ENCODE measurements at regions not wholly inside any gene's neighbourhood (a gene's known extent, or its start where the extent isn't known, plus 50 kb on each side); places are given as distances from the start of the nearest gene placed in this dataset.

DNA sequence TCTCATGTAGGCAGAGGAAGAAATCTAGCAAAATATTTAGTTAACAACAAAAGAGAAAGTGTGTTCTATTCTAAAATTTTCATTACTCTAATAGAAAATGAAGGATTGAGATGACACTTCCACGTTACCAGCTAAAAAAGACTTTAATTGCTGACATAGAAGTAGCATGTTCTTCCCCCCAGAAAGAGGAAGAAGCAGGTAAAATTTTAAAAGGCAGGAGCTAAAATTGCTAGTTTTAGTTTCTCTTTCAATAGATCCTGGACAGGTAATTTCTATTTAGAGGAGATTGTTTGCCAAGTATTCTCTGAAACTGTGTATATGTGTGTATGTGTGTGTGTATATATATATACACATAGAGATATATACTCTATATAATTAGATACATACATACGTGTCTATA is 248.1 kb upstream of the FMN2 start:
- H3K18ac ChIP-seq (ENCODE audit: extremely low read depth, low read length): no peak overlapping the region
- no peak for DNase-seq (ENCODE audit: low read depth in 1 of 2, low spot score in 2 of 2)
- CTCF ChIA-PET (ENCODE audit: partially characterized antibody): no interaction called here
- H4K91ac ChIP-seq (replicated peaks; ENCODE audit: insufficient read length, low read length): no peak overlapping the region
- POLR2A ChIA-PET (ENCODE audit: partially characterized antibody): no interaction called here
- FAIRE-seq: no peak
- H3K4me2 ChIP-seq (ENCODE audit: insufficient read depth in 1 of 2, low read depth in 2 of 2, low read length in 2 of 2): no peak overlapping the region
- H2BK15ac ChIP-seq (ENCODE audit: low read length): no peak overlapping the region
- H3K36me3 ChIP-seq (ENCODE audit: control insufficient read depth in 2 of 4, insufficient read depth in 4 of 4, low read length in 3 of 4): no peaks in the 10 kb centered on the region
- H3K79me2 ChIP-seq (ENCODE audit: control insufficient read depth in 1 of 2, insufficient read depth in 2 of 2, low read length in 2 of 2): no peaks in the 10 kb centered on the region
- H3K9ac ChIP-seq (replicated peaks in 1 of 4; ENCODE audit: extremely low read depth in 1 of 4, low read depth in 3 of 4, low read length in 3 of 4): no peak overlapping the region
- H4K20me1 ChIP-seq (replicated peaks in 1 of 2; ENCODE audit: control insufficient read depth in 1 of 2, insufficient read depth in 2 of 2, low read length in 2 of 2): no peaks in the 10 kb centered on the region
- no peak overlapping the region for H3K4ac ChIP-seq (replicated peaks; ENCODE audit: insufficient read length, low read depth, low read length)
- H4K5ac ChIP-seq (ENCODE audit: insufficient read length, low read depth, low read length): no peak overlapping the region
- H2AK5ac ChIP-seq (ENCODE audit: low read depth, low read length): no peak overlapping the region
- 86% methylated on average over 2 of the region's 2 CpGs; no CpG with 5 or more reads in 1 of the 2 experiments for WGBS, 2 experiments (ENCODE audit: extremely low coverage in 1 of 2, insufficient coverage in 1 of 2, insufficient read length in 1 of 2, insufficient replicate concordance in 2 of 2, low coverage in 1 of 2, low lambda C conversion rate in 2 of 2, missing lambda C conversion rate in 1 of 2)
- H2BK120ac ChIP-seq (replicated peaks; ENCODE audit: low read depth, low read length): no peak overlapping the region
- no peak overlapping the region for H3K27ac ChIP-seq (ENCODE audit: low read depth, low read length)
- H3K23me2 ChIP-seq (ENCODE audit: low read depth, low read length): no peaks in the 10 kb centered on the region
- no peak overlapping the region for H2BK5ac ChIP-seq (ENCODE audit: low read depth, low read length)
- no peak overlapping the region for H2AFZ ChIP-seq (ENCODE audit: low read length)
- no peaks in the 10 kb centered on the region for H3K27me3 ChIP-seq (replicated peaks in 1 of 4; ENCODE audit: control insufficient read depth in 3 of 4, extremely low read depth in 1 of 4, insufficient read depth in 3 of 4, low read length in 3 of 4)
- no peak overlapping the region for H3K14ac ChIP-seq (ENCODE audit: insufficient read length)
- H3K4me3 ChIP-seq (ENCODE audit: extremely low read depth in 1 of 4, insufficient read depth in 2 of 4, low read depth in 3 of 4, low read length in 4 of 4): no peak overlapping the region
- no peak overlapping the region for H2BK12ac ChIP-seq (ENCODE audit: low read depth, low read length)
- H3K79me1 ChIP-seq (ENCODE audit: low read depth, low read length): no peaks in the 10 kb centered on the region
- no peaks in the 10 kb centered on the region for H3K9me3 ChIP-seq (ENCODE audit: insufficient read depth in 2 of 2, low read depth in 1 of 2, low read length in 1 of 2)
- no peak overlapping the region for H4K8ac ChIP-seq (ENCODE audit: extremely low read depth, insufficient read depth, low read length)
- no peaks in the 10 kb centered on the region for H3K4me1 ChIP-seq (replicated peaks in 1 of 4; ENCODE audit: control insufficient read depth in 3 of 4, insufficient read depth in 4 of 4, low read length in 3 of 4)
- no peak overlapping the region for H2BK20ac ChIP-seq (ENCODE audit: low read length)
- H3K23ac ChIP-seq (ENCODE audit: insufficient read length): no peak overlapping the region
- no peak overlapping the region for H3K56ac ChIP-seq (replicated peaks; ENCODE audit: insufficient read length, low read depth, low read length)
- TF ChIP-seq EGR1 (IDR thresholded peaks at IDR 0.05; ENCODE audit: borderline replicate concordance, low read depth, low read length) (no peak), BRCA1 (IDR thresholded peaks at IDR 0.05; ENCODE audit: low read depth, low read length) (no peak), ASH2L (IDR thresholded peaks at IDR 0.05; ENCODE audit: low read length) (no peak), CEBPB (IDR thresholded peaks at IDR 0.05; ENCODE audit: low read depth, low read length) (no peak), TBP (IDR thresholded peaks at IDR 0.05; ENCODE audit: low read depth, low read length) (no peak), JUND (IDR thresholded peaks at IDR 0.05; ENCODE audit: low read length) (no peak), CREB1 (IDR thresholded peaks at IDR 0.05) (no peak), POLR2AphosphoS5 (IDR thresholded peaks at IDR 0.05; ENCODE audit: low read depth, low read length) (no peak), USF2 (IDR thresholded peaks at IDR 0.05; ENCODE audit: low read length) (no peak), BCL11A (IDR thresholded peaks at IDR 0.05; ENCODE audit: low read depth in 2 of 2, low read length in 2 of 2) (no peak), SAP30 (IDR thresholded peaks at IDR 0.05; ENCODE audit: insufficient read depth, insufficient replicate concordance, low read length) (no peak), RFX5 (IDR thresholded peaks at IDR 0.05; ENCODE audit: borderline replicate concordance, low read depth, low read length) (no peak), KDM4A (IDR thresholded peaks at IDR 0.05; ENCODE audit: low read depth, low read length, severe bottlenecking) (no peak), SP2 (IDR thresholded peaks at IDR 0.05; ENCODE audit: low read length) (no peak), EZH2 (IDR thresholded peaks at IDR 0.05; ENCODE audit: low read depth, low read length, severe bottlenecking) (no peak), CTBP2 (IDR thresholded peaks at IDR 0.05; ENCODE audit: borderline replicate concordance, insufficient read depth, insufficient read length, low read length) (no peak)

Measured in H1 (cell line).